Neural cell (in vitro differentiated cells): ENCODE measurements at regions not wholly inside any gene's neighbourhood (a gene's known extent, or its start where the extent isn't known, plus 50 kb on each side); places are given as distances from the start of the nearest gene placed in this dataset.

Experiments used
- CTCF ChIP-seq: fragments of 450-650 bp; IDR thresholded peaks from 2 replicates; pipeline ENCODE4 v1.5.1; 2014; ENCODE audit warnings: antibody characterized with exemption, mild to moderate bottlenecking, moderate library complexity; ENCODE audit not compliant: poor library complexity, severe bottlenecking
- EZH2 ChIP-seq: fragments of 200-600, 300-800 bp; shearing (Covaris generic), sonication (generic); IDR thresholded peaks from 2 replicates; pipeline ENCODE4 v1.6.1; 2014; ENCODE audit warnings: antibody characterized with exemption, low read length, borderline replicate concordance, mild to moderate bottlenecking; ENCODE audit not compliant: insufficient read depth, poor library complexity, severe bottlenecking
- POLR2AphosphoS5 ChIP-seq: IDR thresholded peaks from 2 replicates; pipeline ENCODE4 v1.6.1; 2012
- RAD21 ChIP-seq: fragments of 450-650 bp; conservative IDR thresholded peaks from 2 replicates; pipeline ENCODE4 v1.6.1; 2014; ENCODE audit warnings: antibody characterized with exemption, mild to moderate bottlenecking, moderate library complexity
- TAF1 ChIP-seq: IDR thresholded peaks from 2 replicates; pipeline ENCODE4 v1.6.1; 2012; ENCODE audit warnings: low read depth

- no peak for TF ChIP-seq CTCF
- TF ChIP-seq TAF1, result no peak
- TF ChIP-seq POLR2AphosphoS5, result no peak
- TF ChIP-seq RAD21, result no peak
- no peak for TF ChIP-seq EZH2
These were observed 155.3 kb downstream of the FHIP1A start for GRCh38 chr4:151564321-151564720.
